Inferior parietal cortex (tissue), 1 donor: ENCODE measurements at regions not wholly inside any gene's neighbourhood (a gene's known extent, or its start where the extent isn't known, plus 50 kb on each side); places are given as distances from the start of the nearest gene placed in this dataset.
A peak's percentile ranks its signal among the peaks of the same experiment; 100 is the strongest.
"Not testable (repeated sequence)": the region's sequence is repeated elsewhere in the genome, so short reads cannot be mapped to it uniquely, and the experiment has no call there.

Experiments used
- DNase-seq: peaks from one replicate; pipeline ENCODE4 v3.0.0-alpha.2; 2016; ENCODE audit errors: extremely low spot score

- DNase-seq = no peak
Measured at GRCh38 chr10:33706746-33707145, 372.3 kb upstream of the NRP1 start.

- no peak for DNase-seq
Measured at GRCh38 chr10:33706191-33706590, 371.7 kb upstream of the NRP1 start.

DNA sequence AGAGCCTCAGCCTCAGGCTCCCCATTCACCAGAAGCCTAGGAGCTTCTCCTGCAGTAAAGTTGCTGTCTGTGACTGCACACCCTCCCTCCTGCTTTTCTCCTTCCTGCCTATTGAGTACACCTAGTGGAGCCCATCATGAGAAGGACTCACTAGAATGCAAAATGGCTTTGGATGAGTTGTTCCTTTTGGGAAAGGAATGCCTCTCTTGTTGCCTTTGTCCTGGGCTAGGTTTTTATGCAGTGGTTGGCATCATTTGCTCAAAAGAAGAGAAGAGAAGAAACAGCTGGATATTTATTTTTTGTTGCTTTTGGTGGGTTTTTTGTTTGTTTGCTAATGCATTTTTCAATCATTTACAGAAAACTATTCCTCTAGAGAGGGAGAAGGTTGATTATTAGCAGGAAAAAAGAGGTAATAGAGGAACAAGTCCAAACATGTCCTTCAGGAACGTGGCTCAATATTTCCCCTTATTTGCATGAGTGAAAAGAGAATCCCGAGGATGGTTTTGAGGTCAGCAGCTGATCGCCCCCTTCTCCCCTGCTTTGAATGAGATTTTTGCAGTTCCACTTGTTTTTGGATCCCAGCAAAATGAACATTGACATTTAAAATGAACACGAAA is 369.9 kb upstream of the NRP1 start:
- DNase-seq = no peak

- DNase-seq = no peak
Measured at GRCh38 chr10:33703501-33704213, 369.2 kb upstream of the NRP1 start.

- no peak for DNase-seq
Measured at GRCh38 chr10:33698033-33698432, 363.6 kb upstream of the NRP1 start.

DNA sequence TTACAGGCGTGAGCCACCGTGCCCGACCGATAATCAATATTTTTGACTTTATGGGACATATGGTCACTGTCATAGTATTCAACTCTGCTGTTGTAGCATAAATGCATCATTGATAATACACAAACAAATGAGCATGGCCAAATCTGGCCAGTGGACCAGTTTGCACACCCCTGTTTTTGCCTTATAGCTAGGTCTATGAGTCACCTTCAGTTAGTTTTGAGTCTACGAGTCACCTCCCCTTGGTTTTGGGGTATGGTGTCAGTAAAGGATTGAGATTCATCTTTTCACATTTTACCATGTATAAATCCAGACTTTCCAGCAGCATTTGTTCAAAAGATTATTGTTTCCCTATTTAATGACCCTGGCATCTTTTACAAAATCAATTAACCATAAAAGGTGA is 362.5 kb upstream of the NRP1 start:
- no peak for DNase-seq

DNA sequence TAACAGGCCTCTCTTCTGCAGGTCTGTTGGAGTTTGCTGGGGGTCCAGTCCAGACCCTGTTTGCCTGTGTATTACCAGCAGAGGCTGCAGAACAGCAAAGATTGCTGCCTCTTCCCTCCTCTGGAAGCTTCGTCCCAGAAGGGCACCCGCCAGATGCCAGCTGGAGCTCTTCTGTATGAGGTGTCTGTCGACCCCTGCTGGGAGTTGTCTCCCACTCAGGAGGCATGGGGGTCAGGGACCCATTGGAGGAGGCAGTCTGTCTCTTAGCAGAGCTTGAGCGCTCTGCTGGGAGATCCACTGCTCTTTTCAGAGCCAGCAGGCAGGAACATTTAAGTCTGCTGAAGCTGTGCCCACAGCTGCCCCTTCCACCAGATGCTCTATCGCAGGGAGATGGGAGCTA is 361.1 kb upstream of the NRP1 start:
- DNase-seq = no peak

DNA sequence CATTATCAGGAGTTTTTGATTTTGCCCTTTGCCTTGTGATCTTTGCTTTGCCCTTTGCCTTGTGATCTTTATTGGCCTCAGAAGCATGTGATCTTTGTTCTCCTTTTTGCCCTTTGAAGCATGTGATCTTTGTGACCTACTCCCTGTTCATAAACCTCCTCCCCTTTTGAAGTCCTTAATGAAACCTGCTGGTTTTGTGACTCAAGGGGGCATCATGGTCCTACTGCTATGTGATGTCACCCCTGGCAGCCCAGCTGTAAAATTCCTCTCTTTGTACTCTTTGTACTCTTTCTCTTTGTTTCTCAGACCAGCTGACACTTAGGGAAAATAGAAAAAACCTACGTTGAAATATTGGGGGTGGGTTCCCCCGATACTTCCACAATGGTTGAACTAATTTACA is 356.1 kb upstream of the NRP1 start:
- DNase-seq = not testable (repeated sequence)

DNA sequence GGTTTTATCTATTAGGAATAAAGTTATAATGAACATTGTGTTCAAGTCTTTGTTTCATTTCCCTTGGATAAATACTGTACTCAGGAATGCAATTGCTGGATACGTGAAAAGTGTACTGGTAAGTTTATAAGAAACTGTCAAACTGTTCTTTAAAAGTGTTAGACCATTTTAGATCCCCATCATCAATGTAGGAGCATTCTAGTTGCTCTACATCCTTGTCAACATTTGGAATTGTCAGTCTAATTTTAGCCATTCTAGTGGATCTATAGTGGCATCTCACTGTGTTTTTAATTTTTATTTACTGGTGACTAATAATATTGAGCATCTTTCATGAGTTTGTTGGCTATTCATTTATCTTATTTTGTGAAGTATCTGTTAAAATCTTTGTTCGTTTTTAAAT is 354.0 kb upstream of the NRP1 start:
- DNase-seq = no peak

DNA sequence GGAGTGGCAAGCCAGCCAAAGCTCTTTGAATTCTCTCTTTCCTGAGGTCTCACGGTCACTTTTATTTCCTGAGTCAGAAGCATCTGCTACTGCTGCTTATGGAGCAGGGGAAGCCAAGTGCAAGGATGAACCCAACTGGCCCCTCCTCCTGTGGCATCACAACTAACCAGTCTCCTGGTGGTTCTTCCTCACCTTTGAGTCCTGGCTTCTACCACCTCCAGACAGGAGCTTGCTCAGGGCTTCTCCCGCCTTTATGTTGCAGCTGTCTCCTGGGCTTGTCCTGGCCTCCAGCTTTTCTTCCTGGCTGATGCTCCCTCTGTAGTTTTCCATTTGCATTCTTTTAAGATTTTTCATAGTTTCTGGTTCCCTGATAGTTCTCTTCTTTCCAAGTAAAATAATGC is 349.7 kb upstream of the NRP1 start:
- no peak for DNase-seq

DNA sequence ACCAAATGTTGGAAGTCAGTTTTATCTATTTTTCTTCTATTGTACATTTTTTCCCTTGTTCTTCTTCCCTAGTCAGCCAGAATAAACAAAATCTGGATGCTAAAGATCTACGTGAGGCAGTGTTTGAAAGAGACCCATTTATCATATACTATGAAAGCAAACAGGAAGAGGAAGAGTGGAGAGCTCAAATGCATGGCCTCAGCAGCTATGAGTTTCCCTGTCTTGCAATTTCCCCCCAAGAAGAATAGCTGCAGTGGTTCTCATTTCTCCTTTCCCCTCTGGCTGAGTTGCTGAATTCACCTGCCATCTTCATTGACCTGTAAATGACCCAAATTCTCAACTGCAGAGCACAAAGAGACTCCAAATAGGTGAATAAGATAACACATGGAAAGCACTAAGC is 347.1 kb upstream of the NRP1 start:
- DNase-seq = no peak

GRCh38 chr10:33680036-33680435 is 345.6 kb upstream of the NRP1 start:
- DNase-seq = no peak

DNA sequence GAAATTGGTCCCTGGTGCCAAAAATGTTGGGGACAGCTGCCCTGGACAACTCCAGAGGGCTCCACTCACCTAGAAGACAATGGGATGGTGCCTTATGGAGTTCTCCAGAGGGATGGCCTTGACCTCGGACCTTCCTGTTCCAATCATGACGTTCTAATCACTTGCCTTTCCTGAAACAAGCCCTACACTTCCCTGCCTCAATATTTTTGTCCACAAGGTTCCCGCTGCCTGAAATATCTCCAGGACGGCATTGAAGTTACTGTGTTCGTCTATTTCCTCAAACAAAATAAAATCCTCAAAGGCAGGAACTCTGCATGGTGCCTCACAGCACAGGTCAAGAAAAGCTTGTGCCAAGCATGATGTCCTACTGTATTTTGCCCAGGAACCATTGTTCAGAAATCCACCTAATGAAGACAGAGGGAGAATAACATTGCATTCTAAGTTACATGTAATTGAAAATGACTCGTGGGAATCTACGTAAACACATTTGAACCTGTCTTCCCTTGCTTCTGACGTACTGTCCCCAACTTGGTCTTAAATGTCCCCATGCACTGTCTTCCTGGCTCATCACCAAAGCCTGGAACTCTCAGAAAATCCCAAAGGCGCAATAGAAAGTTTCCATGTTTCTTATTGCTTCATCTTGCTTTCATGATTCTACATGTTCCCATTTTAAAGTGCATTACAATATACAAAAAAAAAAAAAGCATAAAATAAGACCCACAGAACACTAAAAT is 342.3 kb upstream of the NRP1 start:
- DNase-seq = no peak

DNA sequence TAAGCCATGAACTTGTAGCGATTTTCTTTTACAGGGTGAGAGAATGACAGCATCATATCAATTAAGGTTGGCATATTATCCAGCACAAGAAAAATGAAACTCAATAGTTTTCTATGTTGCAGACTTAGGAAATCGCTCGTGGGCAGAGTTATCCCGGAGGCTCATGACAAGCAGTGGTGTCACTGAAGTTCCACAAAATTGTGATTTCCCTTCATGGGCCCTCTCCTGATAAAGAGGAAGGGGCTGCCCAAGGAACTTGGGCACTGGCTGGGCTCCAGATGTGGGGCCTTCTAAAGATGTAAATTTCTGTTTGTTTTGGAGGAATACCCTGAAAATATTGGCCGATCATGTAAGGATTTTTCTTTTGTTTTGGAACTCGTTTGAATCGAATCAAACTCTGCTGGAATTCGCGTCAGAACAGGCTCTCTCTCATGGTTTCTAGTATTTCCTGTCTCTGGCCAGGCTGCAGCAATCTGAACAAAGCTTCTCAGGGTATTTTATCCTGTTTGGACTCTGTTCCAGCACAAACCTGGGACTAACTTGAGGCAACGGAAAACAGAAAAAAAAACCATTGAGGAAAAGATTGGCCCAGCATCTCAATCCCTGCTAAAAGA is 340.6 kb upstream of the NRP1 start:
- no peak for DNase-seq

GRCh38 chr10:33674491-33674890 is 340.0 kb upstream of the NRP1 start:
- DNase-seq = no peak

GRCh38 chr10:33673839-33674415 is 339.5 kb upstream of the NRP1 start:
- no peak for DNase-seq

DNA sequence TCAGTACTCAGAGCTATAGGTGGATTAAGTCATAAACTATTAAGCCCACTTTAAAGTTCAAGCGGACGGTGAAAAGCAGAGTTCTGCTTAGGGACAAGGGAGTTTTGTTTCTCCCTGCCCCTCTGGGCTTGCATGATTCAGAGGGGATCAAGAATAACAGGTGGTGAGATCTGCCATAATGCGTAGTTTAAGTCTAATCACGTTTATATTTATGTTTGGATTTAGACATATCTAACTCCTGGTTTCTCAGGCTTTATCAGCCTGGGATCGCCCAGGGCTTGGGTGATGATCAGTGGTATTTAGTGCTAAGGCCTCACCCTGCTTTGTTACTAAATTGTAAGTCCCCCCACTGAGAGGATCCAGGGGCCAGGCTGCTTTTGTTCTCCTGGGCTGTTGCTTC is 335.4 kb upstream of the NRP1 start:
- no peak for DNase-seq

DNA sequence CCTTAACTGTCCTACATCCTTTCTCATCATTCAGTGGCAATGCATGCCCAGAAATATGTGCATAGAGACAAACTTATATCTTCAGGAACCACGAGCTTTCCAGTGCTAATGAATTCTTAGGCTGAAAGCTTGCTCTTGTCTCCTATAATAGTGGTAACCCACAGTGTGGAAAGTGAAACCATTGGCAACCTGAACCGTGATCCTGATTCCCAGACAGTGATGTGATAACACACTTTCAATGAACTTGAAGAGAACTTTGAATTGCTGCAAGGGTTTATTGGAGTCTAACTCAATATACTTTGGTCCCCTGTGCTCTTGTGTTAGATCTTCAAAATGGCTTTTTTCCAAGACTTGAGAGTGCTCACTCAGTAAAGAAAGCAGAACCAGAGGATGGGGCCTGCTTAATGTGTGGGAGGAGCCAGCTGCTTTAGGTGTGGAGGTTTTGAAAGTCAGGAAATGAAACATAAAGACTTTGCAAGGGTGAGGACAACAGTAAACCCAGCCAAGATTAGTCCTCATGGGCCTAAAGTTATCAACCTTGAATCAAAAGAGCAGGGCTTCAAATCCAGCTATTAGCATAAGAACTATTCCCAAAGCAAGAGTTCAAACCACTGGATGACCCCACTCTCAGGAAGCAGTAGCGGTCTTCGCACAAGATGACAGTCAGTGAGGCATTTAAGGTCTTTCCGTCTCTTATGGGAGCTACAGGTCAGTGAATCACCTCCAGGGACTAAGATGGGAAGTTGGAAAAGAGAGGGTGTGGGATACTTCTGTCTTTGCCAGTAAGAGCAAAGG is 332.4 kb upstream of the NRP1 start:
- no peak for DNase-seq

DNA sequence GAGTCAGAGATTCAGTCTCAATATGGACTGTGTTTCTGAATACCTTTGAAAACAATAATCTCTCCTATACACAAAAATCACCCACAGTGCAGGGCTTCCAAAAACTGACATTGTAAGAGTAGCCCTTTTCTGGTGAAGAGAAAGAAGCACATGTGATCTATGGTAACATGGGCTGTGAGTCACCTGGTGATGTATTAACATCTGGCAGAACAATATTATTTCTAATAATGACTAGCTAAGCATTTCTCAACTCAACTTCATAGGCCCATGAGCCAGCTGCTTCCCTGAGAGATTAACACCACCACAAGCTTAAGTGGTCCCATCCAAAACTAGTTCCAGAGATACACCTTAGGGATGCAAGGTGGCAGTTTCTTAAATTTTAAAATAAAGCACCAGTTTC is 331.0 kb upstream of the NRP1 start:
- no peak for DNase-seq

DNA sequence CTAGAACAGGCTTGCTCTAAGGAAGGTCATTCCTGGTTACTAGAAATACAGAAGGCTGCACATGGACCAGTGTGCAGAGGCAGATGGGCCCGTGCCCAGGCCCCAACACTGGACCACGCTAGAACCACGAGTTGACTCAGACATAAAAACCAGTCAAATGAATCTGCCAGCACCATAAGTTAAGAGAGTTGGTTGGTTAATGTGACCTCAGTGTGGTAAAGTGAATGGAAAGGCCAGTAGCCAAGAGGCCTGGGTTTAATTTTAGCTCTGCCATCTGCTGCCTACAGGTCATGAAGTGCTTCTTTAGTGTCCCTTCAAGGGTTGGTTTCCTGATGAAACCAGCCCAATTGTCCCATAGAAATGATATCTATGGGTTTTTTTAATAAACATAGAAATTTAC is 329.6 kb upstream of the NRP1 start:
- DNase-seq = no peak

GRCh38 chr10:33661580-33662336 is 327.3 kb upstream of the NRP1 start:
- peak; percentile 24 for DNase-seq
